Gastrocnemius medialis (tissue), 4 donors: ENCODE measurements at regions not wholly inside any gene's neighbourhood (a gene's known extent, or its start where the extent isn't known, plus 50 kb on each side); places are given as distances from the start of the nearest gene placed in this dataset.

Source experiments
- CTCF ChIP-seq, 5 experiments: fragments of 450-650 bp in 3 of 5; fragments of 200-600 bp in 2 of 5; sonication (generic) in 2 of 5; IDR thresholded peaks in 4 of 5; conservative IDR thresholded peaks in 1 of 5; 1 replicate in 4 of 5; 2 replicates in 1 of 5; pipeline ENCODE4 v1.5.1; 2016 to 2019; ENCODE audit warnings: antibody characterized with exemption in 5 of 5, mild to moderate bottlenecking in 3 of 5, moderate library complexity in 3 of 5
- POLR2A ChIP-seq, 2 donors: fragments of 450-650 bp; IDR thresholded peaks; one replicate each; pipeline ENCODE4 v1.6.1; 2017; ENCODE audit warnings: antibody characterized with exemption in 2 of 2, mild to moderate bottlenecking in 2 of 2, moderate library complexity in 2 of 2

GRCh38 chr7:106720641-106721040 lies 59.7 kb upstream of the CCDC71L start:
- no peak for TF ChIP-seq CTCF (IDR thresholded peaks at IDR 0.05 in 4 of 5, conservative IDR thresholded peaks at IDR 0.05 in 1 of 5)
- TF ChIP-seq POLR2A (IDR thresholded peaks at IDR 0.05) = no peak
